Ishikawa (cell line): ENCODE measurements at regions not wholly inside any gene's neighbourhood (a gene's known extent, or its start where the extent isn't known, plus 50 kb on each side); places are given as distances from the start of the nearest gene placed in this dataset.

ENCODE experiments used
- CEBPB ChIP-seq: IDR thresholded peaks from 2 replicates; pipeline ENCODE4 v1.6.1; 2012
- CREB1 ChIP-seq: IDR thresholded peaks from 2 replicates; pipeline ENCODE4 v1.6.1; 2012; ENCODE audit warnings: low read depth
- EGR1 ChIP-seq: IDR thresholded peaks from 2 replicates; pipeline ENCODE4 v1.6.1; 2012
- EP300 ChIP-seq: IDR thresholded peaks from 2 replicates; pipeline ENCODE4 v1.6.1; 2012; ENCODE audit warnings: borderline replicate concordance
- FOXM1 ChIP-seq: IDR thresholded peaks from 2 replicates; pipeline ENCODE4 v1.6.1; 2012; ENCODE audit warnings: low read depth, borderline replicate concordance
- NFIC ChIP-seq: IDR thresholded peaks from 2 replicates; pipeline ENCODE4 v1.6.1; 2012
- RAD21 ChIP-seq: IDR thresholded peaks from 2 replicates; pipeline ENCODE4 v1.6.1; 2012; ENCODE audit warnings: low read depth
- TAF1 ChIP-seq: IDR thresholded peaks from 2 replicates; pipeline ENCODE4 v1.6.1; 2012; ENCODE audit warnings: low read depth, mild to moderate bottlenecking
- TCF12 ChIP-seq: IDR thresholded peaks from 2 replicates; pipeline ENCODE4 v1.6.1; 2012; ENCODE audit warnings: low read depth
- TEAD4 ChIP-seq: IDR thresholded peaks from 2 replicates; pipeline ENCODE4 v1.6.1; 2012
- YY1 ChIP-seq: IDR thresholded peaks from 2 replicates; pipeline ENCODE4 v1.6.1; 2012; ENCODE audit warnings: low read depth
- TF ChIP-seq, protein P1 (sequence below): IDR thresholded peaks from 2 replicates; pipeline ENCODE4 v1.6.1; 2012
- TF ChIP-seq, protein P2 (sequence below): IDR thresholded peaks from 2 replicates; pipeline ENCODE4 v1.6.1; 2012
- TF ChIP-seq, protein P3 (sequence below): IDR thresholded peaks from 2 replicates; pipeline ENCODE4 v1.6.1; 2012; ENCODE audit warnings: low read depth, mild to moderate bottlenecking

DNA sequence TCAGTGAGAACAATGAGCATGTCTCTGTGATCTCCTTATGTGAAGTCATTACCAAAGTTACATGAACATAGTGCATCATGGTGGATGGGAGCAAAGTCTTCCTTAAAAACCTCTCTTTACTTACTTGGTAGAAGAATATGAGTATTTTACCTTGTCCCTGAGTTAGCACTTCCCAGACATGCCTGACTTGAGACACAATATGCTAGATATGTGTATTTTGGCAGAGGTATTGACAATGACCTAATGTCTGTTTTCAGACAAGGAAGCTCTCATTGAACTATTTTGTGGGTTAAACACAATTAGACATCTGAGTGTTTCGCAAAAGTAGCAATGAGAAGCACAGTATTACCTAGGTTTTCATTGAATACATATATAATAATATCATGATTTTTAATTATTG, 99.1 kb upstream of the MC4R start:
- TF ChIP-seq, protein P1, sequence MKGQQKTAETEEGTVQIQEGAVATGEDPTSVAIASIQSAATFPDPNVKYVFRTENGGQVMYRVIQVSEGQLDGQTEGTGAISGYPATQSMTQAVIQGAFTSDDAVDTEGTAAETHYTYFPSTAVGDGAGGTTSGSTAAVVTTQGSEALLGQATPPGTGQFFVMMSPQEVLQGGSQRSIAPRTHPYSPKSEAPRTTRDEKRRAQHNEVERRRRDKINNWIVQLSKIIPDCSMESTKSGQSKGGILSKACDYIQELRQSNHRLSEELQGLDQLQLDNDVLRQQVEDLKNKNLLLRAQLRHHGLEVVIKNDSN: no peak
- no peak for TF ChIP-seq EP300
- TF ChIP-seq, protein P2, sequence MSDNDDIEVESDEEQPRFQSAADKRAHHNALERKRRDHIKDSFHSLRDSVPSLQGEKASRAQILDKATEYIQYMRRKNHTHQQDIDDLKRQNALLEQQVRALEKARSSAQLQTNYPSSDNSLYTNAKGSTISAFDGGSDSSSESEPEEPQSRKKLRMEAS: no peak
- no peak for TF ChIP-seq CEBPB
- no peak for TF ChIP-seq EGR1
- no peak for TF ChIP-seq TAF1
- TF ChIP-seq NFIC: no peak
- no peak for TF ChIP-seq TEAD4
- no peak for TF ChIP-seq YY1
- TF ChIP-seq CREB1: no peak
- TF ChIP-seq FOXM1: no peak
- no peak for TF ChIP-seq RAD21
- TF ChIP-seq, protein P3, sequence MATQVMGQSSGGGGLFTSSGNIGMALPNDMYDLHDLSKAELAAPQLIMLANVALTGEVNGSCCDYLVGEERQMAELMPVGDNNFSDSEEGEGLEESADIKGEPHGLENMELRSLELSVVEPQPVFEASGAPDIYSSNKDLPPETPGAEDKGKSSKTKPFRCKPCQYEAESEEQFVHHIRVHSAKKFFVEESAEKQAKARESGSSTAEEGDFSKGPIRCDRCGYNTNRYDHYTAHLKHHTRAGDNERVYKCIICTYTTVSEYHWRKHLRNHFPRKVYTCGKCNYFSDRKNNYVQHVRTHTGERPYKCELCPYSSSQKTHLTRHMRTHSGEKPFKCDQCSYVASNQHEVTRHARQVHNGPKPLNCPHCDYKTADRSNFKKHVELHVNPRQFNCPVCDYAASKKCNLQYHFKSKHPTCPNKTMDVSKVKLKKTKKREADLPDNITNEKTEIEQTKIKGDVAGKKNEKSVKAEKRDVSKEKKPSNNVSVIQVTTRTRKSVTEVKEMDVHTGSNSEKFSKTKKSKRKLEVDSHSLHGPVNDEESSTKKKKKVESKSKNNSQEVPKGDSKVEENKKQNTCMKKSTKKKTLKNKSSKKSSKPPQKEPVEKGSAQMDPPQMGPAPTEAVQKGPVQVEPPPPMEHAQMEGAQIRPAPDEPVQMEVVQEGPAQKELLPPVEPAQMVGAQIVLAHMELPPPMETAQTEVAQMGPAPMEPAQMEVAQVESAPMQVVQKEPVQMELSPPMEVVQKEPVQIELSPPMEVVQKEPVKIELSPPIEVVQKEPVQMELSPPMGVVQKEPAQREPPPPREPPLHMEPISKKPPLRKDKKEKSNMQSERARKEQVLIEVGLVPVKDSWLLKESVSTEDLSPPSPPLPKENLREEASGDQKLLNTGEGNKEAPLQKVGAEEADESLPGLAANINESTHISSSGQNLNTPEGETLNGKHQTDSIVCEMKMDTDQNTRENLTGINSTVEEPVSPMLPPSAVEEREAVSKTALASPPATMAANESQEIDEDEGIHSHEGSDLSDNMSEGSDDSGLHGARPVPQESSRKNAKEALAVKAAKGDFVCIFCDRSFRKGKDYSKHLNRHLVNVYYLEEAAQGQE: no peak
- no peak for TF ChIP-seq TCF12
